OCI-LY7 (cell line): ENCODE measurements at regions not wholly inside any gene's neighbourhood (a gene's known extent, or its start where the extent isn't known, plus 50 kb on each side); places are given as distances from the start of the nearest gene placed in this dataset.

Experiments
- BruUV-seq: library from RNA; stranded (reverse); fragments of 400-500 nt; replicated peaks from 2 replicates; lab custom pipeline; 2021; lab: Mats Ljungman, UMichigan
- CTCF ChIA-PET: fragments of 300-600 bp; sonication (Branson Sonifier 250); formaldehyde crosslinking; loops from one replicate; lab custom pipeline; 2022; ENCODE audit warnings: antibody characterized with exemption; ENCODE audit not compliant: unreplicated experiment; lab: Charles Lee
- POLR2A ChIA-PET: fragments of 300-600 bp; sonication (Branson Sonifier 250); formaldehyde crosslinking; loops from one replicate; lab custom pipeline; 2022; ENCODE audit warnings: antibody characterized with exemption; lab: Charles Lee
- DNase-seq: peaks from one replicate; pipeline ENCODE4 v3.0.0-alpha.2; 2015; ENCODE audit warnings: low spot score
- H2AFZ ChIP-seq: fragments of 200-600 bp; sonication (generic), shearing (Covaris generic); 2 replicates; pipeline ENCODE4 v1.6.1; 2014; ENCODE audit warnings: mild to moderate bottlenecking, antibody characterized with exemption, low read length, moderate library complexity
- H3K27ac ChIP-seq: fragments of 200-600 bp; sonication (generic); 2 replicates; pipeline ENCODE4 v1.5.1; 2014; ENCODE audit warnings: mixed run types, low read depth, mild to moderate bottlenecking, moderate library complexity, low read length, inconsistent platforms; ENCODE audit not compliant: poor library complexity, severe bottlenecking
- H3K36me3 ChIP-seq: fragments of 200-600 bp; sonication (generic); 2 replicates; pipeline ENCODE4 v1.6.1; 2014; ENCODE audit warnings: mild to moderate bottlenecking, antibody characterized with exemption, low read length, moderate library complexity, mixed read lengths; ENCODE audit not compliant: insufficient read depth
- H3K4me1 ChIP-seq: fragments of 200-600 bp; sonication (generic); 2 replicates; pipeline ENCODE4 v1.5.1; 2014; ENCODE audit warnings: mild to moderate bottlenecking, low read length; ENCODE audit not compliant: insufficient read depth, poor library complexity, severe bottlenecking
- H3K4me2 ChIP-seq: fragments of 200-600 bp; sonication (generic); 2 replicates; pipeline ENCODE4 v1.6.1; 2014; ENCODE audit warnings: mild to moderate bottlenecking, low read length
- H3K4me3 ChIP-seq: fragments of 200-600 bp; sonication (generic); 2 replicates; pipeline ENCODE4 v1.5.1; 2014; ENCODE audit warnings: mild to moderate bottlenecking, low read depth, low read length; ENCODE audit not compliant: poor library complexity, severe bottlenecking
- H3K79me2 ChIP-seq: fragments of 200-600 bp; sonication (generic); 2 replicates; pipeline ENCODE4 v1.6.1; 2016; ENCODE audit warnings: low read depth, mild to moderate bottlenecking, low read length, moderate library complexity, mixed read lengths; ENCODE audit not compliant: insufficient read depth
- H3K9me2 ChIP-seq: fragments of 200-600 bp; sonication (generic); 2 replicates; pipeline ENCODE4 v1.6.1; 2016; ENCODE audit warnings: mild to moderate bottlenecking, low read length, mixed read lengths; ENCODE audit not compliant: insufficient read depth
- H3K9me3 ChIP-seq: fragments of 200-600 bp; sonication (generic); 2 replicates; pipeline ENCODE4 v1.6.1; 2014; ENCODE audit warnings: mild to moderate bottlenecking, mixed run types, low read length, mixed read lengths
- H4K20me1 ChIP-seq: fragments of 200-600 bp; sonication (generic); 2 replicates; pipeline ENCODE4 v1.6.1; 2014; ENCODE audit warnings: mild to moderate bottlenecking, antibody characterized with exemption, low read length, moderate library complexity, mixed read lengths; ENCODE audit not compliant: insufficient read depth
- EZH2phosphoT487 ChIP-seq: fragments of 200-600 bp; sonication (generic); IDR thresholded peaks from 2 replicates; pipeline ENCODE4 v1.6.1; 2018; ENCODE audit warnings: low read depth, borderline replicate concordance, mild to moderate bottlenecking, mixed run types, antibody characterized with exemption, low read length, moderate library complexity, mixed read lengths
- intact Hi-C: fragments of 100-400 bp; cut with micrococcal nuclease; formaldehyde crosslinking; loops from one replicate; pipeline ENCODE4 v1.10.0; 2022; ENCODE audit not compliant: unreplicated experiment
- TF ChIP-seq, protein P1 (sequence below): fragments of 200-600 bp; sonication (generic); conservative IDR thresholded peaks from 2 replicates; pipeline ENCODE4 v1.5.1; 2014; ENCODE audit warnings: mild to moderate bottlenecking, antibody characterized with exemption, low read length, moderate library complexity, mixed read lengths

DNA sequence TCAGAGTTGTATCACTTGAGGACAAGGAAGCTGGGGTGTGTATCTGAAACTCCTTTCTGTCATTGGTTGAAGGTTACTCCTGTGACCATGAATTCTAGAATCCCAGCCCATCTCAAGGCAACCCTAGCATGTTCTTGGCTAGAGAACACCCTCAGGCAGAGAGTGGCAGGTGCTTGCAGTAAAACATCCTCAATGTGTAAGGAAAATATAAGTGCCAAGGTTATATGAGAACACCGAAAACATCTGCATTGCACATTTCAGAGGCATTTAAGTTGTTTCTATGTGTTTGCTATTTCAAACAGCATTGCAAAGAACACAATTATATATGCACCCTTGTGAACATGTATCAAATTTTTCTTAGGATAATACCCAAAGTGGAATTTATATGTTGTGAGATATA lies 471.9 kb downstream of the USP25 start:
- POLR2A ChIA-PET = no interaction called here
- Histone ChIP-seq H3K79me2 (no peaks in the 10 kb centered on the region), H2AFZ (no peak overlapping the region), H3K9me3 (no peaks in the 10 kb centered on the region), H3K9me2 (no peaks in the 10 kb centered on the region), H3K4me1 (no peaks in the 10 kb centered on the region), H3K27ac (no peak overlapping the region), H4K20me1 (no peaks in the 10 kb centered on the region), H3K4me3 (no peak overlapping the region), H3K36me3 (no peaks in the 10 kb centered on the region), H3K4me2 (no peak overlapping the region)
- intact Hi-C loops = no loop called here
- DNase-seq = no peak
- TF ChIP-seq, protein P1, sequence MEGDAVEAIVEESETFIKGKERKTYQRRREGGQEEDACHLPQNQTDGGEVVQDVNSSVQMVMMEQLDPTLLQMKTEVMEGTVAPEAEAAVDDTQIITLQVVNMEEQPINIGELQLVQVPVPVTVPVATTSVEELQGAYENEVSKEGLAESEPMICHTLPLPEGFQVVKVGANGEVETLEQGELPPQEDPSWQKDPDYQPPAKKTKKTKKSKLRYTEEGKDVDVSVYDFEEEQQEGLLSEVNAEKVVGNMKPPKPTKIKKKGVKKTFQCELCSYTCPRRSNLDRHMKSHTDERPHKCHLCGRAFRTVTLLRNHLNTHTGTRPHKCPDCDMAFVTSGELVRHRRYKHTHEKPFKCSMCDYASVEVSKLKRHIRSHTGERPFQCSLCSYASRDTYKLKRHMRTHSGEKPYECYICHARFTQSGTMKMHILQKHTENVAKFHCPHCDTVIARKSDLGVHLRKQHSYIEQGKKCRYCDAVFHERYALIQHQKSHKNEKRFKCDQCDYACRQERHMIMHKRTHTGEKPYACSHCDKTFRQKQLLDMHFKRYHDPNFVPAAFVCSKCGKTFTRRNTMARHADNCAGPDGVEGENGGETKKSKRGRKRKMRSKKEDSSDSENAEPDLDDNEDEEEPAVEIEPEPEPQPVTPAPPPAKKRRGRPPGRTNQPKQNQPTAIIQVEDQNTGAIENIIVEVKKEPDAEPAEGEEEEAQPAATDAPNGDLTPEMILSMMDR = no peak
- TF ChIP-seq EZH2phosphoT487 = no peak
- BruUV-seq = no TSS peak
- CTCF ChIA-PET = no interaction called here

DNA sequence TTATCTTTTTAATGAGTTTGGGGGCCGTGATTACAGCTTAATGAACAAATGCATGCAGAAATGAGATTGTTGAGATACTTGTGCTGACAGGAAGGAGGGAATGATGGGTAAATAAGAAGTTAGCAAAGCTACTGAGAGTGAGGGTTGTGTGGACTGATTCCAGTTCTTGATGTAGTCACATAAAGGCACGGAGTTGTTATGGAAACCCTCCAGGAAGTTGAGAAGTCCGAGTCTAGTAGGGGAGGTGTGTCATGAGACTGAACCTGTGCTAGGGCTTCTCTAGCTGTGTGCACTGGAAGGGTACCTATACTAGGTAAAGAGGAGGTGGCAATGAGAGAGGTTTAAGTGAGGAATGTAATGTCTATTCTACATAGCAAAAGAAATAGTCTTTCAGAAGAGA lies 475.7 kb downstream of the USP25 start:
- no TSS peak for BruUV-seq
- Histone ChIP-seq H3K36me3 (no peaks in the 10 kb centered on the region), H3K4me3 (no peak overlapping the region), H4K20me1 (no peaks in the 10 kb centered on the region), H3K9me3 (no peaks in the 10 kb centered on the region), H3K4me1 (no peaks in the 10 kb centered on the region), H3K4me2 (no peak overlapping the region), H3K27ac (no peak overlapping the region), H3K79me2 (no peaks in the 10 kb centered on the region), H3K9me2 (no peaks in the 10 kb centered on the region), H2AFZ (no peak overlapping the region)
- no peak for TF ChIP-seq EZH2phosphoT487
- TF ChIP-seq, protein P1 = no peak
- intact Hi-C loops = no loop called here
- ChIA-PET CTCF (no interaction called here), POLR2A (interaction anchor here (0.7 to 1.2 kb wide), 3 partner anchors 10 to 19 kb away, joined by 3 to 4 read pairs (median 3); no protein-coding TSS in a partner anchor)
- DNase-seq = no peak

DNA sequence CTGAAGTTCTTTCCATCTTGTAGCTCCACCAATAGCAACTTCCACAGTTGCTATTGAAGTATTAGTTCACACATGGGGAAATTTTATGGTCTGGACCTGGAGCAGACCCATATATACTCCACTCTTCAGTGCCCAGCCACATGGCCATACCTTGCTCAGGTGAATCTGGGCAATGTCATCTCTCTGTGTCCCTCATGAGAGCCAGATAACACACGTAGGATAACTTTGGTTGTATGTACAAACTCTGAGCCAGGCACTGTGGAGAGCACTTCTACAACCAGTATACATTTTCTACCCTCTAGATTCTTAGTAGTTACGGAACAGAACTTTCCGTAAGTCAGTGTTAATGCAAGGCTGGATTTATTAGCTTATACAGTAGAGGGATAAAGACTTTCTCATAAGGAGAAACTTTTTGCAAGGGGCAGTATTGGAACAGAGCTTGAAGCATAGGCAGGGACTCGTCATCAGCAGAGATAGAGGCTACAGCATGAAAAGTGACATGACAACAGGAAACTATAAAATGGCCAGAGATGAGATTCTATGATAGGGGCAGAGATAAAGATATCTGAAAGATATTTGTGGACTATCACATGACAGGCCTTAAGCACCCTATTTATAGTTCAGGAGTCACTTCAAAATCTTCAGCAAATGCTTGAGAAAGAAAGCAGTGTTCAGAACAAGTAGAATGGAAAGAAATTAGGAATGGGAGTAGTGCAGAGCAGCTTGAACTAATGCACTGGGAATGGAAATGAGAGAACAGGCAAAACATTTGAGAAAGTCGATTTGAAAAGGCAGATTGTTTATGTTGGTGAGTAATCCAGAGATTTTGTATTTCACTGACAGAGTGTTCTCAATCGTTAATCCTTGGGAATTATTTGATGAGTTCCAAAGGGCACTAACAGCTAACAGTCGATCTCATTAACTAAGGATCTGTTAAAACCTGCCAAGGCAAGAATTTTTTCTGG lies 481.8 kb downstream of the USP25 start:
- no peaks in the 10 kb centered on the region for H3K79me2 ChIP-seq
- H3K4me2 ChIP-seq = no peak overlapping the region
- no peak overlapping the region for H3K27ac ChIP-seq
- H3K4me1 ChIP-seq = no peaks in the 10 kb centered on the region
- H3K9me3 ChIP-seq = no peaks in the 10 kb centered on the region
- TF ChIP-seq EZH2phosphoT487 = no peak
- TF ChIP-seq, protein P1 = no peak
- BruUV-seq = no TSS peak
- intact Hi-C loops = no loop called here
- no peak overlapping the region for H2AFZ ChIP-seq
- H3K9me2 ChIP-seq = no peaks in the 10 kb centered on the region
- DNase-seq = no peak
- no peaks in the 10 kb centered on the region for H4K20me1 ChIP-seq
- CTCF ChIA-PET = no interaction called here
- H3K4me3 ChIP-seq = no peak overlapping the region
- H3K36me3 ChIP-seq = no peaks in the 10 kb centered on the region
- POLR2A ChIA-PET = no interaction called here
